ENCODE measurements at regions not wholly inside any gene's neighbourhood (a gene's known extent, or its start where the extent isn't known, plus 50 kb on each side); places are given as distances from the start of the nearest gene placed in this dataset.
A peak's percentile ranks its signal among the peaks of the same experiment; 100 is the strongest.

DNA sequence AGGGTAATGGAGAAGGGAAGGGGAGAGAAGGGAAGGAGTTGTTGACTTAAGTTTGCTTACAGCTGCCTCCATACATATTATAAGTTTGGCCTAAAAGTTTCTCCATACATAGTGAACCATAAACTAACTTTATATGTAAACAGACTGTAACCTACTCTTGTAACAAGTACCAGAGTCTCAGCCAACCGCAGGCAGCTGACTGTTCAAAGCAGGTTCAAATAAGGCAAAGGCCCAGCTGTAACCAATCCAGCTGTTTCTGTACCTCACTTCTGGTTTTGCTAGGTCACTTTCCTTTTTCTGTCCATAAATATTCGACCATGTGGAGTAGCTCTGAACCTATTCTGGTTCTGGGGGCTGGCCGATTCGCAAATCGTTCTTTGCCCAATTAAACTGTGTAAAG is 591.2 kb downstream of the INSC start:
- DNase-seq = no peak

DNA sequence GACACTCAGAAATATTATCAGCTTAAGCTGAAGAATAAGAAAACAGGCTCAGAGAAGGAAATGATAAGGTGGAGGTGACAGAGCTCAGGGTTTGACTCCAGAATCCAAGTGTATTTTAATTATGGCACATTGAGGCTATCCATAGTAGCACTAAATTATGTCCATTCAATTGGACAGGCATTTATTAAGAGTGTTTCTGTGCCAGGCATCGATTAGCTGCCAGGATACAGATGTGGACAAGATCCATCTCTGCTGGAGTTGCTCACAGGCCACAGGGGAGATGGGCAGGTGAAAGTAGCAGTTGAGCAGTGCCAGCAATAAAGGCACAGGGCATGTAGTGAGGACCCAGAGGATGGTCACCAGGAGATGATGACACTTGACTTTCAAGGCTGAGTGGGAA is 592.5 kb downstream of the INSC start:
- DNase-seq = no peak

DNA sequence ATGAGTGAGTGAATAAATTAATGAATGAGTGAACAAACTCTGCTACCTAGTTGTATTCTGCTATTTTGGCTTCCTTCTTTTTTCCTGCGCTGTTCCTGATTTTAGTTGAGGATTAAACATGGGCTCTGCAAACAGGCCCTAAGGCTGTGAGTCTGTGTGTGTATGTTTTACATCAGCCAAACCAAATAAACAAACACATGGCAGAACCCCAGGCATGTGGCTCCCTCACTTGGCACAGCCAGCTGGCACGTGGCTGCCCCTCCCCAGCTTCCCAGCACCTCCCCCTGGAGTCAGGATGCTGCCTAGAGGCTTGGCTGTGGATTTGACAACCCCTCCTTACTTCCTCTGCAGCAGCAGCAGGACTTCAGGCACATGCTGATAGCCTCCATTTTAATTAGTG is 593.2 kb downstream of the INSC start:
- no peak for DNase-seq

DNA sequence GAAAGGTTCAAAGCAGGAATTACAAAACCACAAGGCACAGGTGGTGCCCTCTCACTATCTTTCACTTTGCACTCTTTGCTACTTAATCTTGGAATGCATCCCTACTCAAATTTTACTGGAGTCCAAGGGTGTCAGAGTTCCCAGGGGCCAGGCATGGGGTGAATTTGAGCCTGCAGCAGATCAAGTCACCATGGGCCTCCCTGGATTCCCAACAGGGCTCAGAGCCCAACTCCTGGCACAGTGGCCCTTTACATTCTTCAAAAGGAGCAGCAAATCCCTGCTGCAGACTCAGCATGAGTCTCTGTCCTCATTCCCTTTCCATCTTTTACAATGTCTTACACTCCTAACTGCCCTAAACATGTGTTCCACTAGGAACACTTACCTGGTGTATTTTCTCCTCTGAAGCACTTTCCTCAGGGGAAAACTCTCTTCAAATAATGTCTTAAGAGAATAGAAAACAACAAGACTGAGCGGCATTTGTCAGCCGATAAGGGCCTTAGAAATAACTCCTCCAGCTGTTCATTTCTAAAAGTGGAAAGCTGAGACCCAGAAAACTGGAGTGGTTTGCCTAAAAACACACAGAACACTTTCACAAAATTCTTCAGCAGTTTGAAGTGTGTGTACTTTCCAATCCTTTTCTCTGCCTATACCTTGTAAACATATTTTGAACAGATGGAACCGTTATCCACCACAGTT is 596.0 kb downstream of the INSC start:
- DNase-seq = no peak

DNA sequence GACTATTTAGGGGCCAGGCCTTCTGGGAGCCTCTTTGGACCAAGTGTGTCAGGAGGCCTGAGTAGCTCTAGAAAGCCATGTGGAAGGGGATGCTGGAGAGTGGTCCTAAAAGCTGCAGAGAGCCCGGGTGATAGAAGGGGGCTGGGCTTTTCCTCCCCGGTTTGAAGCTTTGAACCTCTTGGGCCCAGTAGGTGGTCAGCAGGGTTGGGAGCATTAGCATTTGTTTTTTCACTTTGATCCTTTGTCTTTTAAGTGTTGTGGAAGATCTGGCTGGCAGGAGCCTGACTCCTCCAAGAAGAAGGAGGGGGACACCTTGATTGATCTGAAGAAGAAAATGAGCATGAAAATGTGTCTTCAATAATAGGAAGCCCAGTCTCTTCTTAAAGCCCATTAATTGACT is 596.6 kb downstream of the INSC start:
- DNase-seq = no peak

DNA sequence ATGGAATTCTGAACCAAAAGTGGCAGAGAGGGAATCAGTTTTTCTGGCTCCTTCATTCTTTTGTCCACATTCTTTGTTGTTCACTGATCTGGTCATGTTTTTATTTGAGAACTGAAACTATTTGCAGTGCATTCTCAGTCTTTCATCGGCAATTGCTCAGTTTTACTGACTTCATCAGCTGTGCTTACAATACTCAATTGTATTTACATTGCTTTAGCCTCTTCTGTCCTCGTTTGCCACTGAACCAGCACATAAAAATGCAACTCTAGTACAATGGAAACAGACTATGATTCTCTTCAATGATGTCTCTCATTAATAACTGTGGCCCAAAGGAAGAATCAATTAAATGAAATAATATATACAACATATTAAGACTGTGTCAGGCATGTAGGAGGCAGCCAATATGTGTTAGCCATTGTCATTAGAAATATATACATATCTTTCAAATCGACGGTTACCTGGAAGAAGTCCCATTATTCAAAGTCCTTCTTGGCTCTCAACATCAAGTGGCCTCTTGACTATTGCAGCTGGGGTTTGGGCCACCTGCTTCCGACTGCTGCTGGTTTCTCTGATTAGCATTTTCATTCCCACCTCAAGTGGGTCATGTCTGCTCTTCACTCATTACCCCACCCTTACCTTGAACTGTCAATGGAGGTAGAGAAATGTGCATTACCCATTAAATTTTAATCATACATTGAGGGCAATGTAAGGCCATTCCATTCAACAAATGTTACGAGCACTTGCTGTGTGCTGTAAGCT is 600.1 kb downstream of the INSC start:
- no peak for DNase-seq

DNA sequence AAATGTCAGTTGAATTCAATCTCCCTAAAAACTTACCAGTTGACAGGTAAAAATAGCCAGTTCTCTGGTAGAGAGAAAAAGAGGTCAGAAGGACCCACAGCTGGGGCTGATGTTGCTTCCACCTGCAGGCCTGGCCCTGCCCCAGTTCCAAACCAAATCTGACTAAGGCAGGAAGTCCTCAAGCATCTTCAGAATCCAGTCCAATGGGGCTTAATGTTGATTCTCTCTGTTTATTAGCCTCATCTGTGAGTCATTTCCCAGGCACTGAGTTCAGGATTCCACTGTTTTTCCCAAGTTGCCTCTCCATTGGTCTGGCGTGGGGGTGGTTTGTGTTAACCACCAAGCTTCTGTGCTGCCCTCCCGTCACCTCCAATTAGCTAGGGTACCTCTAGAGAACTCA is 601.8 kb downstream of the INSC start:
- DNase-seq = no peak

DNA sequence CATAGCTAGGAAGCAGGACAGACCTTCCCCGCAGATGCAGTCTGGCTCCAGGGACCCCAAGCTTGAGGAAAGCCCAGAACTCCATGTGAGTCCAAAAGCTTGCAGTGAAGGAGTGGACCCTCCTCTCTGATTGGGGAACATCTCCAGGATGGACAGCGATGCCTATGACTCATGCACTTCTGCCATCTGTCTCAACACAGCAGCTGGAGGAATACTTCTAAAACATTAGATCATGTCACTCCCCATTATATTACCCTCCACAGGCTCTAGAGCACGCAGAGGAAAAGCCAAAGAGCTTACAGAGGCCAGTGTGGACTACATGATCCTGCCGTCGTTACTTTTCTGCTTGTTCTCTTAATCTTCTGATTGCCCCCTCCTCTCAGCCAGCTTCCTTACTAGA is 605.7 kb downstream of the INSC start:
- no peak for DNase-seq

DNA sequence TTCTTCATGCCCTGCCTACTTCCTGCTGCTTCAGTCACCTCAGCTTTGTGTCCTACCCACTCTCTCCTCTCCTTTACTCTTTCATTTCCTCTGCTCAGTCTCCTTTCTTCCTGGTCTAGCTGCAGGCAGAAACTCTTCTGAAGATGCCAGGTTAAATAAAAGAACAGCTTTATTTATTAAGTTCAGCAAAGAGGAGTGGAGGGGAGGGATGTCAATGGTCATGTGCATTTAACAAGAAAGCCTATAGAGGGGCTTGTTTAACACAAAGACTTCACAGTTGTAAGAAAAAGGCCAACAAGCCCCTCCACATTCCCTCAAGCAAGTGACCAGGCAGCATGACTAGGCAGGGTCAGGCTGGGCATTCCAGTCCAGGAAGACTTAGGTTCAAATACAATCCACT is 609.2 kb downstream of the INSC start:
- DNase-seq = no peak

DNA sequence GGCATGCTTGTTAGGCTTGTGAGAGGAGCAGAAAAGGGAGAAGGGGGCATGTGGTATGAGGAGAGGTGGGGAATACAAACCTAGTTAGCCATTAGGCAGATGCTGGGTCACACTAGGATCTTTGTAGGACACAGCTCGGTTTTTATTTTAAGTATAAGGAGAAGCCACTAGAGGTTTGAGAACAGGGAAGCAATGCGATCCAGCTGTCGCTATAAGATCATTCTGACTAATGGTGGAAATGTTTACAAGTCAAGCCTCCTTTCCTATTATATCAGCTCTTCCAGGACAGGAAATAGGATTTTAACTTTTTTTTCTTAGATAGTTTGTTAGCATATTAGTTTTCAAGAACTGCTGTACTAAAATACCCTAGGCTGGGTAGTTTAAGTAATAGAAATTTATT is 609.9 kb downstream of the INSC start:
- DNase-seq = no peak

DNA sequence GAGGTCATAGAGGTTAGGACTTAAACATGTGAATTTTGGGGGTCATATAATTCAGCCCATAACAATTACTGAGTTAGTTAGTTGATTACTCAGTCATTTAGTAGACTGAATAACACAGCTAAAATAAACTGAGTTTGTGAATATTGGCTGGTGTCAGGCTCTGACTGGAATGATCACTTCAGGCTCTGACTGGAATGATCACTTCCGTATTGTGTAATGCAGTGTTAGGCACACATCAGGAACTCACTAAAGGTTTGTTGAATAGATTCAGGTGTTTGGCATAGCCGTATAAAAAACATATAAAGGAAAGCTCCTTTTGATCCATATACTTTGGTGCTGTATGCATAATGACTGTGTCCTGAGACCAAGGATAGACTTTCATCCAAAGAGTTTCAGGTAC is 610.5 kb downstream of the INSC start:
- no peak for DNase-seq

DNA sequence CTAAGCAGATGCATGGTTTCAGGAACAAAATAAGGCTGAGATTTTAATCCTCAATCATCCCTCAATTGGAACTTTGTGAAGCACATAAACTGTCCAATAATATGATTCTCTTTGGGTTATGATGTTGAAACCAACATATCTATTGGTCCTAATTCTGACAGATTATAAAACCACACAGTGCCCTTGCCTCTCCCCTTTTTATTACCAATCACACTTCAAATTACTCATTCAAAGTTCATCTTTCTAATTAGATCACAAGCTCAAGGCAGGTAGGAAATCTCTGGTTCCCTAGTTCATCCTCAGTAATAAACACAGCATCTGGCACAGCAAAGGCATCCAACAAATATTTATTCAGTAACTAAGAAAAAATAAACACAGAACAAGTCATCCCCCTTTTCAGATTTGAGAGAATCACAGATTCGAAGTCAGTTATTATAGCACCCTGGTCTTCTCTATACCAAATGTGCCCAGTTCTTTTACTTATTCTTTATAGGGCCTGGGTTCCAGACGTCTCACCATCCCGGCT is 611.6 kb downstream of the INSC start:
- DNase-seq = no peak

DNA sequence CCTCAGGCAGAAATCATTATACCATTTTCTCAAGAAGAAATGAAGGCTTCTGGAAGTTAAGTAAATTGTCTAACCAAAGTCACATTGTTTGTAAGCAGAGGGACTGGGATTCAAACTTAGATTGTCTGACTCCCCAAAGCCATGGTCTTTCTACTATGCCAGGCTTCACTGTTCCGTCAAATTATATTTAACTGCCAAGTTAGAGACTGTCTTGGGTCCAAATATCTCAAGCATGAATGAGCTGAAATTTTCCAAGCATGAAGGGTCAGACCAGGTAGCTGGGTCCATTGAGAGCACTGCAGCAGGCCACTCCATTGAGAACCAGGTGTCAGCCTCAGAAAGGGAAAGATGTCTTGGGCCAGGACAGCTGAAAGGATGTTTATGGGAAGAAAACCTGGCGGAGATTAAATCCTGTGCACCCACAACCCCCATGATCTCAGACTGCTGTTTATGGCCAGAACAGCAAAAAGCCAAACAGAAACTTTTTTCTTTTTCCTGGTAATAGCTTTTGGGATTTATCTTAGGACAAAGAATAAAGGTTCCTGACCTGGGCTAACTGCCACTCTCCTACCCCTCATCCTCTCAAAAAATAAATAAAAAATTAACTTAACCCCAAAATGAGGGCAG is 612.3 kb downstream of the INSC start:
- DNase-seq = no peak

DNA sequence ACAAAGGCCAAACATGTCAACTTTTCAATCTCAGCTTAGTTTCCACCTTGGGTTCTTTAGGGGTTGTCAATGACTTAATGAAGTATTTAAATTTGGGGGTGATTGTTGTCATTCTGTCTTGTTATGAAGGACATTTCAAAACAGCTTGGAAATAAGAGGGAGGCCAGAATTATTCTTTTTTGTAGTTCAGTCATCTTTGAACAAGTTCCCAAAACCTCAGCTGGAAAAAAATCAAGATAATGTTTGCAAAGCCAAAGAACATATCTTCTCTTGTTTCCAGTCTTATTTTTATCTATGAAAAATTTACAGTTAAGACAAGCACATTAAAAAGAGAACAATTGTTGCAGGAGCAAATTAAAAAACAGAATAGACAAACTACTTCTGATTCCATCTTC is 612.8 kb downstream of the INSC start:
- DNase-seq = no peak

DNA sequence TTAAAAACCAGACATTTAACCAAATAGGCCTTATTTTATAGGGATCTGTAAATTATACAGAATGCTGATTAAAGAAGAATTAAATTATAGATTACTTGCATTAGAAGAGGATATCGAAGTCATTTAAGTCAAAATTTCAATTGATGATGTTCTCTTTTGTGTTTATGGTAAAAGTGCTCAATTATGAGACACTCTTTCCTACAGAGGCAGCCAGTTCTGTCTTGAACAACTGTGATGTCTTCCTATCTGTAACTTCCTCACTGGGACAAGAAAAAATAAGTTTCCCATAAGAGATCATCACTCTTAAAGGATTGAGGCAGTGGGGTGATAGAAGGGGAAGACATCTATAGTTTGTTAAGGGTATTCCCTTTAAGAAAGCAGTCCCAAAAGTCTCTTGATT is 613.5 kb downstream of the INSC start:
- no peak for DNase-seq

DNA sequence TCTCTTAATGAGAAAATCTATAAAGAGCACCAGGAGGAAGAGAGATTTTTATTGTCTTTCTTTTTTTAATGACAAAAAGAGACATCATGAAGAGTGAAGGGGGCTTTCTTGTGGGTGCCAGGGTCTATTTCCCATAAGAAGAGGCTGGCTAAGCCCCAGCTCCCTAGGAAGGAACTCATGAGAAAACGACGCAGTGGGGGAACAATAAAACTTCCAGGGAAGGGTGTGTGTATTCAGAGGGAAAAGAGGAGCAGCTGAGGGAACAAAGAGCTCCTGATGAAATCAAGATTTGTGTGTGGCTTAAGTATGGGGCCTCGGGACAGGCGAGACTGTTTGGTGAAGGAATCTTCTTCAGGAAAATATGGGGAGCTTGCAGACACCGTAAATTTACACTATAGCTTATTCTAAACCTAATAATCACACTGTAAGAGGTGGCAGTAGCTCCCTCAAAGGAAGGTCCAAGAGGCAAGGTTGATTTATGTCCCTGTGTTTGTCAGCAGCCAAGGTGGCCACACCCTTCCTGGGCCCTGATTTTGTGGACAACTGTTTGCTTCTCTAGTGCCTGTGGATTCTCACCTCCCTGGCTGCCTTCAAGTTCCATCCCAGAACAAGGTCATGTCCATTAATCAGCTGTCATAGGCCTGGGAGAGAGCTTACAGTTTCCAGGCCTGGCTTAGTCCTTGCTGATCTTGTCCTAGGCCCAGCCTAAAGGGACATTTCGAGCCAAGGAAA is 615.7 kb downstream of the INSC start:
- DNase-seq = no peak

DNA sequence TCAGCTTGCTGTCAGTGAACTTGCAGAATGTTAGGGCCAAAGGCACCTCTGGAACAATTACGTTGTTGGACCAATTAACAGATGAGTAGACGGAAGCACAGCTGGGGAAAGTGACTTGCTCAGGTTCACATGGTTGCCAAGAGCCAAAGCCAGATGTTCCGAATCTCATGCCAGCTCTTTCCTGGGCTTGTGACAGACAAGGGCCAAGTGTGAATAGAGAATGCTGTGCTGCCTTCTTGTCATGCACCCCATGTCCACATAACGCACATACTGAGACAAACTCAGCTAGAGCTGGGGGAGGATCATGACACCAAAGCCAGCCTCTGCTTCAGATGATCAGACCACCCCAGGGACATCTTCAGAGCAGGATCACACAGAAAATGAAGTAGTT is 616.3 kb downstream of the INSC start:
- no peak for DNase-seq

DNA sequence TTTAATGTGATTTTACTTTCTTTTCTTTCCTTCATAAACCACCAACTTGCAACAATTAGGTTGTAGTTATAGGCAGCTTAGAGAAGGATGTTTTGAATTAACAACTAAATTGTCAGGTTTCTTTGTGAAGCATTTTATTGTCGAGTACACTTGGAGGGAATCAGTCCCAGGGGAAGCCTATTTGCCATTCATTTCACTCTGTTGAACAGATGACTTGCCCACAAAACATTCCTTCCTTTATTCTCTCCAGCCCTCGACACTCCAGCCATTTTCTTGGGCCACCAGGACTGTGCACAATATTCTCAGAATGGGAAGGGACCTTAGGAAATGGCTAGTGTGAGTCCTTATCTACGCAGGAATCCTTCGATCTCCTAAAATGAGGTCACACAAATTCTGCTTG is 620.6 kb downstream of the SOX6 start:
- DNase-seq = no peak

DNA sequence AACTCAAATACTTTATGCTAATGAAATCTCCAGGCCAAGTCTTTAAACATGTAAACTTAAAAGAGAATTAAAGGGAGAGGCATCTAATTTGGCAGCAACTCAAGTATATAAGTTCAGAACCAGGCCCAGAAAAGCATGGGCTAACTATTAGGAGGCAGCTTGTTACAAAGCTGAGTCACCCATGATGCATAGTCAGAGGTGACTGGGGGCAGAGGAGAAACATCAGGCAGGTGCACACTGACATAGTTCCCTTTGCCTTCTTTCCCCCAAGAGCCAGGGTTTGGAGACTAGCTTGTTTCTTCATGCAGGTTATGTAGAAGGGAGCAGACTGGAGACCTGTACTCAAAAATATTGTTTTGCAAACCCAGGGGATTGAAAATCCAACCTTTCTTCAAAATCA is 619.0 kb downstream of the SOX6 start:
- DNase-seq = no peak

DNA sequence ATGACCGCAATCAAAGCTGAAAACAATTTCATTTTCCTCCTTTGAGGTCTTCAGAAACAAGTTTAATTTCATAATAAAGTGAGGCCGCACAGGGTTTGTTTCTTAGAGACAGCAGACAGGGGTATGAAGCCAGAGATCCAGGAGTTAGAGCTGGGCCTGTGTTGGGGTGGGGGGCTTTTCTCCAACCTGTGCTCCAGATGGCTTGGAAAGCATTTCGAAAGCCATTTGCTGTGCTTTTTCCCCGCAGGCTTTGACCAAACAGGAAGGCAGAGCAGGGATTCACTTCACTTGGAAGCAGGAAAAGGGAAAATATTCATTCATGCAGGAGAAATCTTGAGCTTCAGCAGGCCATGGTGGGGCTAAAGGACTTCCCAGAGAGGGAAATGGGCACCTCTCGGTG is 617.4 kb downstream of the SOX6 start:
- no peak for DNase-seq

DNA sequence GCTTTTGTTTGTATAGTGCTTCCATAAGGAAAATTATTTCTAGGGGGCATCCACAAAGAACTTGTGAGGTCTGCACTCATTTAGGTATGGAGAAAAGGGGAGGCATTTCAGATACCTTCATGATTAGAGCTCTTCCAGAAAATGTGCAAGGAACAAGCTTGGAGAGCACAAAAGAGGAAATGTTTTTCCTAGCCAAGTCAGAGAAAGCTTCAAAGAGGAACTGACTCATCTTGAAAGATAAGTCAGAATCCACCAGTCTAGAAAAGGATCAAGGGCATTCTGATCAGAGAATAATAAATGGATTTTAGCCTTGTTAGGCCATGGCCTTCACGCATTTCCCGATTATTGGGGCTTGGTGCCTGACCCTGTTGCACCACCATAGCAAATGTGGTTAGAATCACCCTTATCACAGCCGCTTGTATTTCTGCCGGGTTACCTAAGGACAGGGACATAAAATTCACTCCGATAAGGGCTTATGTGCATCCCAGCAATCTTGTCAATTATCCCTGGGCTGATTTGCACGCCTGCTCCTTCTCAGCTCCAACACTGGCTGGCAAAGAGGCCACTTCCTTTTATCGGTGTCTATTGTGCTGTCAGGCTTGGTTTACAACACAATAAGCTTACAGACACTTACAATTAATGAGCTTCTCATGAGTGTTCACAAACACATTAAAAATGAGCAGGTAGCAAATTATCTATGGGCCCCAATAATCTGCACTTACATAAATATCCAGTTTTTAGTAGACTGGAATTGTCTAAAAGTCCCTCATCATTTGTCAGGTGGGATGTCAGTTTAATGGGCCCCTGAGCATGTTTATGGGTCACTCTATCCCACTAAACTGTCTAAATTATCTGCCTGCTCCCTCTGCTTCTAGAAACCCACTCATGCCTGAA is 613.5 kb downstream of the SOX6 start:
- peak; percentile 31 to 41 for DNase-seq

DNA sequence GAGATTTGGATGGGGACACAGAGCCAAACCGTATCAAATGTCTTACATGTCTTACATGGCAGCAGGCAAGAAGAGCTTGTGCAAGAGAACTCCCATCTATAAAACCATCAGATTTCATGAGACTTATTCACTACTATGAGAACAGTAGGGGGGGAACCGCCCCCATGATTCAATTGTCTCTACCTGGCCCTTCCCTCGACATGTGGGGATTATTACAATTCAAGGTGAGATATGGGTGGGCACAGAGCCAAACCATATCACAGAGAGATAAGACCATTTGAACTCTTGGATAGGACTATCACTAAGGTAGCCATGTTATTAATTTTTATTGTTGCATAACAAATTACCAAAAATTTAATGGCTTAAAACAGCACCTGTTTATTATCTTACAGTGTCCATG is 611.7 kb downstream of the SOX6 start:
- no peak for DNase-seq
